Mesendoderm (in vitro differentiated cells): ENCODE measurements at regions not wholly inside any gene's neighbourhood (a gene's known extent, or its start where the extent isn't known, plus 50 kb on each side); places are given as distances from the start of the nearest gene placed in this dataset.

Experiments used
- DNase-seq: peaks from one replicate; pipeline ENCODE4 v3.0.0; 2013
- H2AK5ac ChIP-seq: 2 replicates; pipeline ENCODE4 v1.6.1; 2013; ENCODE audit warnings: low read length, inconsistent platforms
- H2BK120ac ChIP-seq: 2 replicates; pipeline ENCODE4 v1.6.1; 2013; ENCODE audit warnings: low read depth, mild to moderate bottlenecking, low read length, moderate library complexity, mixed read lengths
- H2BK15ac ChIP-seq: replicated peaks from 2 replicates; pipeline ENCODE4 v1.6.1; 2013; ENCODE audit warnings: low read depth, mild to moderate bottlenecking, moderate library complexity
- H2BK5ac ChIP-seq: 2 replicates; pipeline ENCODE4 v1.6.1; 2013; ENCODE audit warnings: low read length, inconsistent platforms
- H3K18ac ChIP-seq: 2 replicates; pipeline ENCODE4 v1.6.1; 2013; ENCODE audit warnings: mild to moderate bottlenecking, low read length, mixed read lengths
- H3K23ac ChIP-seq: one replicate; pipeline ENCODE4 v1.6.1; 2013; ENCODE audit warnings: low read length
- H3K27ac ChIP-seq: 2 replicates; pipeline ENCODE4 v1.5.1; 2013; ENCODE audit warnings: low read depth, mild to moderate bottlenecking, inconsistent platforms, low read length, moderate library complexity
- H3K27me3 ChIP-seq: 2 replicates; pipeline ENCODE4 v1.6.1; 2013; ENCODE audit warnings: low read length, control low read depth, mild to moderate bottlenecking, inconsistent platforms; ENCODE audit not compliant: insufficient read depth, poor library complexity
- H3K36me3 ChIP-seq: 2 replicates; pipeline ENCODE4 v1.6.1; 2013; ENCODE audit warnings: low read length, inconsistent platforms; ENCODE audit not compliant: control insufficient read depth, insufficient read depth
- H3K4ac ChIP-seq: one replicate; pipeline ENCODE4 v1.6.1; 2013; ENCODE audit warnings: low read depth, mild to moderate bottlenecking, low read length, moderate library complexity
- H3K4me1 ChIP-seq: 2 replicates; pipeline ENCODE4 v1.6.1; 2013; ENCODE audit warnings: low read depth, low read length, inconsistent platforms; ENCODE audit not compliant: control insufficient read depth
- H3K4me2 ChIP-seq: 2 replicates; pipeline ENCODE4 v1.6.1; 2013; ENCODE audit warnings: low read length
- H3K4me3 ChIP-seq: 2 replicates; pipeline ENCODE4 v1.5.1; 2013; ENCODE audit warnings: mild to moderate bottlenecking, low read length
- H3K56ac ChIP-seq: one replicate; pipeline ENCODE4 v1.6.1; 2013; ENCODE audit warnings: low read length
- H3K79me1 ChIP-seq: 2 replicates; pipeline ENCODE4 v1.6.1; 2013; ENCODE audit warnings: low read length, inconsistent platforms
- H3K79me2 ChIP-seq: 2 replicates; pipeline ENCODE4 v1.6.1; 2013; ENCODE audit warnings: mild to moderate bottlenecking, low read length; ENCODE audit not compliant: control insufficient read depth, insufficient read depth
- H3K9ac ChIP-seq: 2 replicates; pipeline ENCODE4 v1.6.1; 2013; ENCODE audit warnings: low read length, inconsistent platforms
- H4K5ac ChIP-seq: one replicate; pipeline ENCODE4 v1.6.1; 2013; ENCODE audit warnings: low read length
- H4K8ac ChIP-seq: one replicate; pipeline ENCODE4 v1.6.1; 2013; ENCODE audit warnings: low read depth, mild to moderate bottlenecking, control low read depth, low read length, moderate library complexity
- whole genome bisulfite sequencing: extraction: QIAGEN DNeasy Blood & Tissue Kit; methylation state at CpG from one replicate; pipeline ENCODE4 v1.1.7; 2013; ENCODE audit warnings: low lambda C conversion rate, missing lambda C conversion rate; ENCODE audit not compliant: insufficient coverage; ENCODE audit errors: extremely low coverage; 5-methylcytosine and 5-hydroxymethylcytosine counted together

GRCh38 chr6:16832721-16833120, 71.5 kb upstream of the ATXN1 start:
- H4K8ac ChIP-seq: no peak overlapping the region
- H3K4ac ChIP-seq: no peak overlapping the region
- no peak overlapping the region for H3K9ac ChIP-seq
- H3K79me1 ChIP-seq: no peaks in the 10 kb centered on the region
- no peaks in the 10 kb centered on the region for H3K4me1 ChIP-seq
- no peak overlapping the region for H3K4me3 ChIP-seq
- H3K36me3 ChIP-seq: no peaks in the 10 kb centered on the region
- no peak overlapping the region for H4K5ac ChIP-seq
- no peaks in the 10 kb centered on the region for H3K79me2 ChIP-seq
- H3K27ac ChIP-seq: no peak overlapping the region
- DNase-seq: no peak
- H3K27me3 ChIP-seq: no peaks in the 10 kb centered on the region
- H3K56ac ChIP-seq: no peak overlapping the region
- no CpG with 5 or more reads among the region's 6 CpGs for WGBS
- no peak overlapping the region for H3K23ac ChIP-seq
- no peak overlapping the region for H3K18ac ChIP-seq
- H2BK5ac ChIP-seq: no peak overlapping the region
- H2BK120ac ChIP-seq: no peak overlapping the region
- H2AK5ac ChIP-seq: no peak overlapping the region
- H3K4me2 ChIP-seq: no peak overlapping the region
- H2BK15ac ChIP-seq: no peak overlapping the region

GRCh38 chr6:16832043-16832567, 70.8 kb upstream of the ATXN1 start:
- Histone ChIP-seq H3K23ac (no peak overlapping the region), H3K27ac (no peak overlapping the region), H3K79me2 (no peaks in the 10 kb centered on the region), H3K4ac (no peak overlapping the region), H3K36me3 (no peaks in the 10 kb centered on the region), H2BK15ac (no peak overlapping the region), H4K8ac (no peak overlapping the region), H3K79me1 (no peaks in the 10 kb centered on the region), H2BK120ac (no peak overlapping the region), H3K56ac (no peak overlapping the region), H2AK5ac (no peak overlapping the region), H2BK5ac (no peak overlapping the region), H3K18ac (no peak overlapping the region), H4K5ac (no peak overlapping the region), H3K9ac (no peak overlapping the region), H3K4me1 (no peaks in the 10 kb centered on the region), H3K27me3 (no peaks in the 10 kb centered on the region), H3K4me2 (no peak overlapping the region), H3K4me3 (no peak overlapping the region)
- WGBS: no CpG with 5 or more reads among the region's 5 CpGs
- DNase-seq: no peak

- Histone ChIP-seq H3K4me1 (no peaks in the 10 kb centered on the region), H3K4me3 (no peak overlapping the region), H4K8ac (no peak overlapping the region), H2BK120ac (no peak overlapping the region), H3K27me3 (no peaks in the 10 kb centered on the region), H3K4me2 (no peak overlapping the region), H3K27ac (no peak overlapping the region), H3K36me3 (no peaks in the 10 kb centered on the region), H2AK5ac (no peak overlapping the region), H2BK5ac (no peak overlapping the region), H3K23ac (no peak overlapping the region), H3K9ac (no peak overlapping the region), H4K5ac (no peak overlapping the region), H3K56ac (no peak overlapping the region), H3K4ac (no peak overlapping the region), H3K18ac (no peak overlapping the region), H3K79me2 (no peaks in the 10 kb centered on the region), H2BK15ac (no peak overlapping the region), H3K79me1 (no peaks in the 10 kb centered on the region)
- no peak for DNase-seq
- WGBS: no CpG with 5 or more reads among the region's 8 CpGs
These were observed 69.9 kb upstream of the ATXN1 start for GRCh38 chr6:16831136-16831535.

- no peak overlapping the region for H3K56ac ChIP-seq
- no peak overlapping the region for H2BK120ac ChIP-seq
- H2BK5ac ChIP-seq: no peak overlapping the region
- WGBS: no CpG with 5 or more reads among the region's 2 CpGs
- no peaks in the 10 kb centered on the region for H3K36me3 ChIP-seq
- H3K79me2 ChIP-seq: no peaks in the 10 kb centered on the region
- DNase-seq: no peak
- no peak overlapping the region for H3K23ac ChIP-seq
- H4K5ac ChIP-seq: no peak overlapping the region
- H3K18ac ChIP-seq: no peak overlapping the region
- H2AK5ac ChIP-seq: no peak overlapping the region
- no peak overlapping the region for H3K9ac ChIP-seq
- no peak overlapping the region for H4K8ac ChIP-seq
- no peak overlapping the region for H3K27ac ChIP-seq
- H2BK15ac ChIP-seq: no peak overlapping the region
- H3K4ac ChIP-seq: no peak overlapping the region
- no peaks in the 10 kb centered on the region for H3K4me1 ChIP-seq
- no peaks in the 10 kb centered on the region for H3K79me1 ChIP-seq
- H3K4me2 ChIP-seq: no peak overlapping the region
- no peak overlapping the region for H3K4me3 ChIP-seq
- no peaks in the 10 kb centered on the region for H3K27me3 ChIP-seq
These were observed 66.8 kb upstream of the ATXN1 start for GRCh38 chr6:16828058-16828457.

- Histone ChIP-seq H3K36me3 (no peaks in the 10 kb centered on the region), H4K5ac (no peak overlapping the region), H4K8ac (no peak overlapping the region), H3K4me3 (no peak overlapping the region), H3K23ac (no peak overlapping the region), H3K4me2 (no peak overlapping the region), H3K18ac (no peak overlapping the region), H2BK120ac (no peak overlapping the region), H3K9ac (no peak overlapping the region), H3K79me2 (no peaks in the 10 kb centered on the region), H3K79me1 (no peaks in the 10 kb centered on the region), H3K27me3 (no peaks in the 10 kb centered on the region), H3K4ac (no peak overlapping the region), H3K4me1 (no peaks in the 10 kb centered on the region), H2BK5ac (no peak overlapping the region), H2AK5ac (no peak overlapping the region), H2BK15ac (no peak overlapping the region), H3K27ac (no peak overlapping the region), H3K56ac (no peak overlapping the region)
- no CpG with 5 or more reads among the region's 2 CpGs for WGBS
- DNase-seq: no peak
These were observed 66.4 kb upstream of the ATXN1 start for GRCh38 chr6:16827627-16828026.

GRCh38 chr6:16825784-16826183, 64.5 kb upstream of the ATXN1 start:
- Histone ChIP-seq H3K79me2 (no peaks in the 10 kb centered on the region), H3K4ac (no peak overlapping the region), H3K4me2 (no peak overlapping the region), H3K27ac (no peak overlapping the region), H2BK5ac (no peak overlapping the region), H2AK5ac (no peak overlapping the region), H4K8ac (no peak overlapping the region), H3K23ac (no peak overlapping the region), H3K9ac (no peak overlapping the region), H3K27me3 (no peaks in the 10 kb centered on the region), H3K56ac (no peak overlapping the region), H2BK15ac (no peak overlapping the region), H3K18ac (no peak overlapping the region), H3K4me3 (no peak overlapping the region), H3K79me1 (no peaks in the 10 kb centered on the region), H3K4me1 (no peaks in the 10 kb centered on the region), H2BK120ac (no peak overlapping the region), H4K5ac (no peak overlapping the region), H3K36me3 (no peaks in the 10 kb centered on the region)
- DNase-seq: no peak
- no CpG with 5 or more reads among the region's 6 CpGs for WGBS
